Esophagus squamous epithelium (tissue), 4 donors: ENCODE measurements at regions not wholly inside any gene's neighbourhood (a gene's known extent, or its start where the extent isn't known, plus 50 kb on each side); places are given as distances from the start of the nearest gene placed in this dataset.

Experiments
- CTCF ChIP-seq, 6 experiments: fragments of 450-650 bp in 4 of 6; fragments of 200-600 bp in 2 of 6; sonication (generic) in 2 of 6; IDR thresholded peaks; one replicate each; pipeline ENCODE4 v1.5.1; 2016 to 2019; ENCODE audit warnings: antibody characterized with exemption in 6 of 6, mild to moderate bottlenecking in 4 of 6, moderate library complexity in 4 of 6
- POLR2A ChIP-seq, 4 donors: fragments of 450-650 bp; IDR thresholded peaks; one replicate each; pipeline ENCODE4 v1.6.1; 2017; ENCODE audit warnings: antibody characterized with exemption in 4 of 4, mild to moderate bottlenecking in 4 of 4, moderate library complexity in 3 of 4

- TF ChIP-seq POLR2A (IDR thresholded peaks at IDR 0.05) = no peak
- TF ChIP-seq CTCF (IDR thresholded peaks at IDR 0.05) = no peak
These were observed 100.0 kb upstream of the TMEM132E start for GRCh38 chr17:34479371-34479770.
